HEK293 (cell line): ENCODE measurements at regions not wholly inside any gene's neighbourhood (a gene's known extent, or its start where the extent isn't known, plus 50 kb on each side); places are given as distances from the start of the nearest gene placed in this dataset.

Source experiments
- CTCF ChIA-PET: fragments of 350-600 bp; formaldehyde crosslinking; extraction: SDS; loops from one replicate; lab custom pipeline; 2021; ENCODE audit warnings: antibody characterized with exemption; lab: Yijun Ruan, JAX
- POLR2A ChIA-PET: fragments of 300-600 bp; formaldehyde crosslinking; extraction: SDS; loops from one replicate; lab custom pipeline; 2020; ENCODE audit warnings: antibody characterized with exemption, inconsistent platforms; lab: Yijun Ruan, JAX
- H3K27ac ChIP-seq: fragments of 200-500 bp; sonication (Bioruptor generic); 2 replicates; pipeline ENCODE4 v1.5.1; 2014; ENCODE audit warnings: low read depth, low read length, control low read depth, inconsistent platforms; ENCODE audit errors: extremely low read depth
- H3K36me3 ChIP-seq, 2 experiments: fragments of 200-500 bp in 1 of 2; sonication (Bioruptor generic) in 1 of 2; 1 replicate in 1 of 2; 2 replicates in 1 of 2; pipeline ENCODE4 v1.5.1; 2014 to 2017; ENCODE audit warnings: inconsistent platforms in 2 of 2, low read length in 2 of 2; ENCODE audit not compliant: control insufficient read depth in 2 of 2, insufficient read depth in 1 of 2
- H3K4me1 ChIP-seq: fragments of 200-500 bp; sonication (Bioruptor generic); 2 replicates; pipeline ENCODE4 v1.5.1; 2014; ENCODE audit warnings: mild to moderate bottlenecking, low read length, inconsistent platforms; ENCODE audit not compliant: control insufficient read depth, insufficient read depth
- H3K4me3 ChIP-seq: 2 replicates; pipeline ENCODE4 v1.5.1; 2011; ENCODE audit warnings: low read depth, mild to moderate bottlenecking, control low read depth, low read length, moderate library complexity
- H3K9me3 ChIP-seq: fragments of 200-500 bp; sonication (Bioruptor generic); 2 replicates; pipeline ENCODE4 v1.5.1; 2014; ENCODE audit warnings: low read depth, low read length, inconsistent platforms; ENCODE audit not compliant: control insufficient read depth, insufficient read depth
- MZF1 ChIP-seq: fragments of 450-650 bp; formaldehyde crosslinking; IDR thresholded peaks from 2 replicates; pipeline ENCODE4 v1.5.1; 2017; ENCODE audit warnings: missing biosample characterization, missing genetic modification characterization, borderline replicate concordance
- PRDM2 ChIP-seq: fragments of 450-650 bp; formaldehyde crosslinking; IDR thresholded peaks from 2 replicates; pipeline ENCODE4 v1.5.1; 2016; ENCODE audit warnings: missing biosample characterization, missing genetic modification characterization, borderline replicate concordance
- SCRT1 ChIP-seq: fragments of 450-650 bp; formaldehyde crosslinking; IDR thresholded peaks from 2 replicates; pipeline ENCODE4 v1.5.1; 2016; ENCODE audit warnings: missing biosample characterization, missing genetic modification characterization, borderline replicate concordance
- WT1 ChIP-seq: fragments of 450-650 bp; formaldehyde crosslinking; IDR thresholded peaks from 2 replicates; pipeline ENCODE4 v1.5.1; 2016; ENCODE audit warnings: missing biosample characterization, missing genetic modification characterization
- YY2 ChIP-seq: fragments of 450-650 bp; formaldehyde crosslinking; IDR thresholded peaks from 2 replicates; pipeline ENCODE4 v1.5.1; 2016; ENCODE audit warnings: missing biosample characterization, missing genetic modification characterization
- ZFP3 ChIP-seq: fragments of 450-650 bp; formaldehyde crosslinking; IDR thresholded peaks from 2 replicates; pipeline ENCODE4 v1.5.1; 2016; ENCODE audit warnings: low read depth, missing biosample characterization, missing genetic modification characterization
- ZNF112 ChIP-seq: fragments of 450-650 bp; formaldehyde crosslinking; IDR thresholded peaks from 2 replicates; pipeline ENCODE4 v1.5.0; 2017; ENCODE audit warnings: missing biosample characterization, missing genetic modification characterization
- ZNF132 ChIP-seq: fragments of 450-650 bp; formaldehyde crosslinking; IDR thresholded peaks from 2 replicates; pipeline ENCODE4 v1.5.1; 2017; ENCODE audit warnings: missing biosample characterization, missing genetic modification characterization, borderline replicate concordance
- ZNF169 ChIP-seq: fragments of 450-650 bp; formaldehyde crosslinking; IDR thresholded peaks from 2 replicates; pipeline ENCODE4 v1.5.1; 2016; ENCODE audit warnings: missing biosample characterization, missing genetic modification characterization
- ZNF211 ChIP-seq: fragments of 450-650 bp; formaldehyde crosslinking; IDR thresholded peaks from 2 replicates; pipeline ENCODE4 v1.5.1; 2016; ENCODE audit warnings: low read depth, missing biosample characterization, missing genetic modification characterization
- ZNF221 ChIP-seq: fragments of 450-650 bp; formaldehyde crosslinking; IDR thresholded peaks from 2 replicates; pipeline ENCODE4 v1.5.1; 2017; ENCODE audit warnings: missing biosample characterization, missing genetic modification characterization, borderline replicate concordance
- ZNF362 ChIP-seq: fragments of 450-650 bp; formaldehyde crosslinking; IDR thresholded peaks from 2 replicates; pipeline ENCODE4 v1.5.1; 2016; ENCODE audit warnings: missing biosample characterization, missing genetic modification characterization
- ZNF423 ChIP-seq: fragments of 450-650 bp; formaldehyde crosslinking; IDR thresholded peaks from 2 replicates; pipeline ENCODE4 v1.5.1; 2016; ENCODE audit warnings: missing biosample characterization, missing genetic modification characterization
- ZNF501 ChIP-seq: fragments of 450-650 bp; formaldehyde crosslinking; IDR thresholded peaks from 2 replicates; pipeline ENCODE4 v1.5.1; 2016; ENCODE audit warnings: missing biosample characterization, missing genetic modification characterization
- ZNF785 ChIP-seq: fragments of 450-650 bp; formaldehyde crosslinking; IDR thresholded peaks from 2 replicates; pipeline ENCODE4 v1.5.1; 2016; ENCODE audit warnings: missing biosample characterization, missing genetic modification characterization
- ZNF792 ChIP-seq: fragments of 450-650 bp; formaldehyde crosslinking; IDR thresholded peaks from 2 replicates; pipeline ENCODE4 v1.5.1; 2016; ENCODE audit warnings: missing biosample characterization, missing genetic modification characterization
- TF ChIP-seq, protein P1 (sequence below): fragments of 450-650 bp; formaldehyde crosslinking; IDR thresholded peaks from 2 replicates; pipeline ENCODE4 v1.5.1; 2016; ENCODE audit warnings: missing biosample characterization, missing genetic modification characterization
- TF ChIP-seq, protein P2 (sequence below): fragments of 450-650 bp; formaldehyde crosslinking; optimal IDR thresholded peaks from 2 replicates; pipeline ENCODE3; 2016; ENCODE audit warnings: missing biosample characterization, mild to moderate bottlenecking, missing genetic modification characterization

- no peaks in the 10 kb centered on the region for H3K4me1 ChIP-seq
- H3K36me3 ChIP-seq = no peaks in the 10 kb centered on the region
- CTCF ChIA-PET = no interaction called here
- POLR2A ChIA-PET = no interaction called here
- no peak overlapping the region for H3K4me3 ChIP-seq
- TF ChIP-seq, protein P1, sequence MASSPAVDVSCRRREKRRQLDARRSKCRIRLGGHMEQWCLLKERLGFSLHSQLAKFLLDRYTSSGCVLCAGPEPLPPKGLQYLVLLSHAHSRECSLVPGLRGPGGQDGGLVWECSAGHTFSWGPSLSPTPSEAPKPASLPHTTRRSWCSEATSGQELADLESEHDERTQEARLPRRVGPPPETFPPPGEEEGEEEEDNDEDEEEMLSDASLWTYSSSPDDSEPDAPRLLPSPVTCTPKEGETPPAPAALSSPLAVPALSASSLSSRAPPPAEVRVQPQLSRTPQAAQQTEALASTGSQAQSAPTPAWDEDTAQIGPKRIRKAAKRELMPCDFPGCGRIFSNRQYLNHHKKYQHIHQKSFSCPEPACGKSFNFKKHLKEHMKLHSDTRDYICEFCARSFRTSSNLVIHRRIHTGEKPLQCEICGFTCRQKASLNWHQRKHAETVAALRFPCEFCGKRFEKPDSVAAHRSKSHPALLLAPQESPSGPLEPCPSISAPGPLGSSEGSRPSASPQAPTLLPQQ (tag by site-specific recombination) = no peak
- TF ChIP-seq ZNF169 (tag by site-specific recombination) (no peak), ZNF423 (tag by site-specific recombination) (no peak), ZFP3 (tag by site-specific recombination) (no peak), ZNF785 (tag by site-specific recombination) (no peak), PRDM2 (tag by site-specific recombination) (no peak), ZNF221 (tag by site-specific recombination) (no peak), ZNF792 (tag by site-specific recombination) (no peak), ZNF211 (tag by site-specific recombination) (no peak), ZNF501 (tag by site-specific recombination) (no peak), MZF1 (no peak), SCRT1 (no peak), ZNF362 (tag by site-specific recombination) (no peak), ZNF132 (tag by site-specific recombination) (no peak), WT1 (tag by site-specific recombination) (no peak), YY2 (tag by site-specific recombination) (no peak), ZNF112 (tag by site-specific recombination) (no peak)
- TF ChIP-seq, protein P2, sequence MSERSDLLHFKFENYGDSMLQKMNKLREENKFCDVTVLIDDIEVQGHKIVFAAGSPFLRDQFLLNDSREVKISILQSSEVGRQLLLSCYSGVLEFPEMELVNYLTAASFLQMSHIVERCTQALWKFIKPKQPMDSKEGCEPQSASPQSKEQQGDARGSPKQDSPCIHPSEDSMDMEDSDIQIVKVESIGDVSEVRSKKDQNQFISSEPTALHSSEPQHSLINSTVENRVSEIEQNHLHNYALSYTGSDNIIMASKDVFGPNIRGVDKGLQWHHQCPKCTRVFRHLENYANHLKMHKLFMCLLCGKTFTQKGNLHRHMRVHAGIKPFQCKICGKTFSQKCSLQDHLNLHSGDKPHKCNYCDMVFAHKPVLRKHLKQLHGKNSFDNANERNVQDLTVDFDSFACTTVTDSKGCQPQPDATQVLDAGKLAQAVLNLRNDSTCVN (tag by site-specific recombination) = no peak
- no peak overlapping the region for H3K27ac ChIP-seq
- no peaks in the 10 kb centered on the region for H3K9me3 ChIP-seq
These were observed 196.0 kb downstream of the HIBADH start for GRCh38 chr7:27466703-27467102.
